Adipocyte (in vitro differentiated cells): ENCODE measurements at regions not wholly inside any gene's neighbourhood (a gene's known extent, or its start where the extent isn't known, plus 50 kb on each side); places are given as distances from the start of the nearest gene placed in this dataset.

Source experiments
- DNase-seq: peaks from one replicate; pipeline ENCODE4 v3.0.0-alpha.2; 2015; ENCODE audit warnings: low read depth
- H3K27me3 ChIP-seq: replicated peaks from 2 replicates; pipeline ENCODE4 v1.7.0; 2013; ENCODE audit warnings: mild to moderate bottlenecking, low read length, moderate library complexity; ENCODE audit not compliant: control insufficient read depth, insufficient read depth
- H3K36me3 ChIP-seq: 2 replicates; pipeline ENCODE4 v1.7.0; 2013; ENCODE audit warnings: low read length, mild to moderate bottlenecking, moderate library complexity; ENCODE audit not compliant: control insufficient read depth, insufficient read depth, severe bottlenecking
- H3K4me1 ChIP-seq: 2 replicates; pipeline ENCODE4 v1.7.0; 2013; ENCODE audit warnings: mild to moderate bottlenecking, low read length, moderate library complexity; ENCODE audit not compliant: control insufficient read depth, insufficient read depth
- H3K4me3 ChIP-seq: 2 replicates; pipeline ENCODE4 v1.7.0; 2013; ENCODE audit warnings: mild to moderate bottlenecking, low read length, moderate library complexity
- H3K9ac ChIP-seq: 2 replicates; pipeline ENCODE4 v1.7.0; 2013; ENCODE audit warnings: mild to moderate bottlenecking, low read length, moderate library complexity
- H3K9me3 ChIP-seq: 2 replicates; pipeline ENCODE4 v1.7.0; 2013; ENCODE audit warnings: mild to moderate bottlenecking, low read length, moderate library complexity; ENCODE audit not compliant: control insufficient read depth

GRCh38 chr16:49024896-49025295 lies 256.7 kb downstream of the CBLN1 start:
- Histone ChIP-seq H3K9ac (no peak overlapping the region), H3K4me1 (peaks cover 17% of the 10 kb centered on the region), H3K36me3 (no peaks in the 10 kb centered on the region), H3K9me3 (no peaks in the 10 kb centered on the region), H3K4me3 (no peak overlapping the region), H3K27me3 (peaks cover 4% of the 10 kb centered on the region)
- DNase-seq = no peak

GRCh38 chr16:49024016-49024415 lies 257.6 kb downstream of the CBLN1 start:
- H3K4me3 ChIP-seq = no peak overlapping the region
- no peak overlapping the region for H3K9ac ChIP-seq
- no peaks in the 10 kb centered on the region for H3K9me3 ChIP-seq
- H3K36me3 ChIP-seq = no peaks in the 10 kb centered on the region
- H3K27me3 ChIP-seq = peaks cover 9% of the 10 kb centered on the region
- H3K4me1 ChIP-seq = peaks cover 17% of the 10 kb centered on the region
- DNase-seq = no peak

GRCh38 chr16:49023050-49023449 lies 258.6 kb downstream of the CBLN1 start:
- Histone ChIP-seq H3K4me3 (no peak overlapping the region), H3K27me3 (peaks cover 19% of the 10 kb centered on the region), H3K36me3 (no peaks in the 10 kb centered on the region), H3K9me3 (no peaks in the 10 kb centered on the region), H3K4me1 (peaks cover 17% of the 10 kb centered on the region), H3K9ac (no peak overlapping the region)
- no peak for DNase-seq

- Histone ChIP-seq H3K9me3 (no peaks in the 10 kb centered on the region), H3K4me1 (peaks cover 17% of the 10 kb centered on the region), H3K9ac (no peak overlapping the region), H3K36me3 (no peaks in the 10 kb centered on the region), H3K27me3 (peaks cover 21% of the 10 kb centered on the region), H3K4me3 (no peak overlapping the region)
- no peak for DNase-seq
These were observed 259.2 kb downstream of the CBLN1 start for GRCh38 chr16:49022351-49022963.

- Histone ChIP-seq H3K9ac (no peak overlapping the region), H3K36me3 (no peaks in the 10 kb centered on the region), H3K27me3 (peaks cover 28% of the 10 kb centered on the region), H3K9me3 (no peaks in the 10 kb centered on the region), H3K4me3 (no peak overlapping the region), H3K4me1 (peaks cover 17% of the 10 kb centered on the region)
- peak; percentile 11 for DNase-seq
These were observed 260.5 kb downstream of the CBLN1 start for GRCh38 chr16:49021136-49021535.

- peaks cover 17% of the 10 kb centered on the region for H3K4me1 ChIP-seq
- H3K9me3 ChIP-seq = no peaks in the 10 kb centered on the region
- H3K36me3 ChIP-seq = no peaks in the 10 kb centered on the region
- H3K27me3 ChIP-seq = peaks cover 34% of the 10 kb centered on the region
- DNase-seq = no peak
- no peak overlapping the region for H3K4me3 ChIP-seq
- H3K9ac ChIP-seq = no peak overlapping the region
These were observed 261.2 kb downstream of the CBLN1 start for GRCh38 chr16:49020436-49020835.

- no peak for DNase-seq
- Histone ChIP-seq H3K27me3 (peaks cover 35% of the 10 kb centered on the region), H3K36me3 (no peaks in the 10 kb centered on the region), H3K9ac (no peak overlapping the region), H3K9me3 (no peaks in the 10 kb centered on the region), H3K4me1 (peaks cover 17% of the 10 kb centered on the region), H3K4me3 (no peak overlapping the region)
These were observed 261.8 kb downstream of the CBLN1 start for GRCh38 chr16:49019831-49020230.

- Histone ChIP-seq H3K36me3 (no peaks in the 10 kb centered on the region), H3K27me3 (peaks cover 42% of the 10 kb centered on the region), H3K9ac (no peak overlapping the region), H3K4me1 (peaks cover 17% of the 10 kb centered on the region), H3K4me3 (no peak overlapping the region), H3K9me3 (no peaks in the 10 kb centered on the region)
- DNase-seq = no peak
These were observed 262.5 kb downstream of the CBLN1 start for GRCh38 chr16:49019081-49019633.

GRCh38 chr16:49018259-49018931 lies 263.2 kb downstream of the CBLN1 start:
- no peak for DNase-seq
- H3K4me1 ChIP-seq = peaks cover 15% of the 10 kb centered on the region
- no peaks in the 10 kb centered on the region for H3K9me3 ChIP-seq
- no peak overlapping the region for H3K4me3 ChIP-seq
- H3K9ac ChIP-seq = no peak overlapping the region
- H3K27me3 ChIP-seq = peaks cover 45% of the 10 kb centered on the region
- H3K36me3 ChIP-seq = no peaks in the 10 kb centered on the region

GRCh38 chr16:49017501-49017900 lies 264.1 kb downstream of the CBLN1 start:
- peaks cover 45% of the 10 kb centered on the region for H3K27me3 ChIP-seq
- H3K9ac ChIP-seq = no peak overlapping the region
- H3K4me1 ChIP-seq = peaks cover 6% of the 10 kb centered on the region
- H3K4me3 ChIP-seq = no peak overlapping the region
- no peaks in the 10 kb centered on the region for H3K9me3 ChIP-seq
- no peak for DNase-seq
- H3K36me3 ChIP-seq = no peaks in the 10 kb centered on the region

- H3K36me3 ChIP-seq = no peaks in the 10 kb centered on the region
- no peak overlapping the region for H3K9ac ChIP-seq
- H3K27me3 ChIP-seq = peaks cover 45% of the 10 kb centered on the region
- no peak for DNase-seq
- H3K4me3 ChIP-seq = no peak overlapping the region
- H3K4me1 ChIP-seq = peaks cover 6% of the 10 kb centered on the region
- H3K9me3 ChIP-seq = no peaks in the 10 kb centered on the region
These were observed 265.2 kb downstream of the CBLN1 start for GRCh38 chr16:49016461-49016860.
